ENCODE measurements at regions not wholly inside any gene's neighbourhood (a gene's known extent, or its start where the extent isn't known, plus 50 kb on each side); places are given as distances from the start of the nearest gene placed in this dataset.
"Not testable (repeated sequence)": the region's sequence is repeated elsewhere in the genome, so short reads cannot be mapped to it uniquely, and the experiment has no call there.

DNA sequence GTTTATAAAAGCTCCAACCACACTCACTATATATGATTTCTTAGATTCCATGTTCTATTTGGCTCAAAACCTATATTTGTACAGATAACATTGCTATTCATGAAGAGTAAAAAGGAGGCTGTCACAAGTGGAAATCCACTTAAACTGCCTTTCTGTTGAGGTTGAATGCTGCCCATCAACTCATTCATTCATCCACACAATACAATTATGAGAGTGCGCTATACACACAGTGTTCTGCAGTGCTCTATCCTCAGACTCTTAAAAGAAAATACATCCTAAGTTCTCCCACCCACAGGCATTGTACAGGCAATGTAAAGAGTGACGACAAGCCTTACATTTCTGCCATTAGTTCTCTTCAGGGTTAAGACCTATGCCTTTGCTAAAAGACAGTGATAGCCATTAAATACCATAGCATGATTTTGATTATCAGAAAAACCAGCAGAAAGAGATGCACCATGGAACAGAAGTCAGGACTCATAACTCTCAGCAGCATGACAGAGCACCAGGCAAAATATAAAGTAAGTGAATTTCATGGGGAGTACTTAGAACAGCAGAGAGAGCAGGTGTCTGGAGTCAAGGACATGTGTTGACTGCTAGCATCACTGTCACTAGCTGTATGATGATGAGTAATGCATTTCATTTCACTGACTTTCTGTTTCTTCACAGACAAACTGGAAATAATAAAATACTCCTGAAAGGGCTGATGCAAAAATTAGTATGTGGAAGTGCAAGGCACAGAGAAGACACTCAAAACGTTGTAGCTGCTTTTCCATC lies 218.0 kb downstream of the RBM26 start:
- no peak for DNase-seq

DNA sequence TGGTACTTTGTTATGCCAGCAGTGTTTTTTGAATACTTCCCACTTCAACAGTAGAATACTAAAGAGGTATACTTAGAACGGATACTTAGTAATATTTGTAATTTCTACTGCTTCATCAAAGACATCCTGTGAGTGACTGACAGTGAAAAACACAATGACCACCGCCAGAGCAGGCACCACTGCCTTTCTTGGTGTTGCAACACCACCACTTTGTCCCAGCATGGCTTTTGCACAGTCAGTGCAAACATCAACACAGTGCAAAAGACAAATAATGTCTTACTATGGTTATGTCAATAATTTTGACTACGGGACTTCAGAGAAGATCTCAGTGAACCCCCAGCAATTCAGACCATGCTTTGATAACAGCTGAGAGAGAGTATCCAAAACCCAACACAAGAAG lies 220.5 kb downstream of the RBM26 start:
- DNase-seq, result no peak

DNA sequence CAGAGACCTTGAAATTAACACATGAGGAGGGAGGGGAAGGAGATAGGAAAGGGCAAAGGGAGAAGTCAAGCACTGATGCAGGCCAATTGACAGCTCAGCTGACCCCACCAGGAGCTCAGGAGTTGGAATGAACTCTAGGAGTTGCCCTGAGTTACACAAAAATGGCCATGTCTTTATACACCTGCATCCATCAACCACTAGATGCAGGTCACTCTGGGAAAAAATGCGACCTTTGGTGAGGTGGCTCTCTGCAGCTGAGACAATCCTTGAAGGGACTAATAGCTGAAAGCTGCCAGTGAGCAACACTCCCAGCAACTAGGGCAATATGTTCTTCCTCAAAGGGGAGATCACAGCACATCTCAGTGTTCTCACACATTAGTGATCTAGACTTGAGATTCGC lies 222.8 kb downstream of the RBM26 start:
- DNase-seq, result no peak

DNA sequence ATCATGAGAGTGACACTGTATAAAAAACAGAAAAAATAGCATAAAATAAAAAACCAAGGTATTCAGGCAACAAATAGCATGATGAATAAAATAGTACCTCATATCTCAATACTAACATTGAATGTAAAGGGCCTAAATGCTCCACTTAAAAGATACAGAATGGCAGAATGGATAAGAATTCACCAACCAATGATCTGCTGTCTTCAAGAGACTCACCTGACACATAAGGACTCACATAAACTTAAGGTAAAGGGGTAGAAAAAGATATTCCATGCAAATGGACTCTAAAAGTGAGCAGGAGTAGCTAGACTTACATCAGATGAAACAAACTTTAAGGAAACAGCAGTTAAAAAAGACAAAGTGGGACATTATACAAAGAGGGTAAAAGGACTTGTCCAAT lies 232.4 kb downstream of the RBM26 start:
- not testable (repeated sequence) for DNase-seq

DNA sequence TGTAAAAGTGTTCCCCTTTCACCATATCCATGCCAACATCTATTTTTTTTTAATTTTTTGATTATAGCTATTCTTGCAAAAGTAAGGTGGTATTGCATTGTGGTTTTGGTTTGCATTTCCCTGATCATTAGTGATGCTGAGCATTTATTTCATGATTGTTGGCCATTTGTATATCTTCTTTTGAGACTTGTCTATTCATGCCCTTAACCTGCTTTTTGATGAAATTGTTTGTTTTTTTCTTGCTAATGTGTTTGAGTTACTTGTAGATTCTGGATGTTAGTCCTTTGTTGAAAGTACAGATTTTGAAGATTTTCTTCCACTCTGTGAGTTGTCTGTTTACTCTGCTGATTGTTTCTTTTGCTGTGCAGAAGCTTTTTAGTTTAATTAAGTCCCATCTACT lies 233.1 kb downstream of the RBM26 start:
- DNase-seq, result not testable (repeated sequence)

DNA sequence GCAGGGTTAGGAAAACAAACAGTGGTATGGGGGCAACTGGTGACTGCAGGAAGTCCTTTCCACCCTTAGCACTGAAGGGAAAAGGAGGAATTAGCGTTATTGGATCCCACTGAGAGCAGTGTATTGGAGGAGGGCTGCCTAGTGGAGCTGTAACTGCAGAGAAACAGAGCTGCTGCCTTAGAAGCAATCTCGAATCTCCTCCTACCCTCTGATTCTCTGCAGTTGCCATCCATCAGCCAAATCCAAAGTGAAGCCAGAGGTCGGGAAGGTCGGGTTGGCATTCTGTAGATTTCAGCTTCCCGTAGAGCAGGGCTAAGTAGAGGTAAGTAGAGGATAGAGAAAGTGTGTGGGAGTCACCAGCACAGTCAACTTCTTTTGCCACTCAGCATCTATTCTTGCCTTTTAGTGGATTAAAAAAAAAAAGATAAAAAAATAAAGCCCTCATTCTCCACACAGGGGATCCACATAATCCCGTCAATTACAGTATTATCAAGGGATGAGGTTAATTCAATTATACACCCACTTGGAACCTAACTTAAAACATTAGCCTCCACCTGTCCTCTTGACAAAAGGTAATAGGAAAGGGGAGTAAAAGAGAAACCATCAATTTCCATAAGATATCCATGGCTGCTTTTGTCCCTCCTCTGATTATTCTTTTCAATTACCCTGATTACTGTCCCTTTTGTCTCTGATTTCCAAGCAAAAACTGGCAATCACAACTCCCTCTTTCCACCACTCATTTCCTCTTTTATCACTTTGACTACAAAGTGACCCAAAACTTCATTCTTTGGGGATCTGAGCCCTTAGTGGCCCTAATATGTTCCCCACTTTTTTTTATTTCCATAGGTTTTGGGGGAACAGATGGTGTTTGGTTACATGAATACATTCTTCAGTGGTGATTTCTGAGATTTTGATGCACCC lies 234.7 kb downstream of the RBM26 start:
- no peak for DNase-seq

DNA sequence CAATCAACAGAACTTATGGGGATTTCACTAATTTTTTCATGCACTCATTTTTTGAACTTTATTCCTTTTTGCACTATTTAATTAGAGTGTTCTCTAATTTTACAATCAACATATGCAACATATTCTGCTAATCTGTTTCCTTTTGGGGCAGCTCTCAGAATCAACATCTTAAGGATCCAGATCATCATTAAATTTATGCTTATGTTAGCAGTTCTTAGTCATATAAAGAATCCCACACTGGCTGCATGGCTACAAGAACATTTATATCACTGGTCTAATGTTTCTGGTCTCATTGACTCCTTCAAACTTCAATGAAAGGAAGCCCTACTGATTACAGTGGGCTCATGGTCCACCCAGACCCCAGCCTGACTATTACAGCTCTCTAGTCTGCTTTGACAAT lies 245.2 kb downstream of the RBM26 start:
- no peak for DNase-seq

DNA sequence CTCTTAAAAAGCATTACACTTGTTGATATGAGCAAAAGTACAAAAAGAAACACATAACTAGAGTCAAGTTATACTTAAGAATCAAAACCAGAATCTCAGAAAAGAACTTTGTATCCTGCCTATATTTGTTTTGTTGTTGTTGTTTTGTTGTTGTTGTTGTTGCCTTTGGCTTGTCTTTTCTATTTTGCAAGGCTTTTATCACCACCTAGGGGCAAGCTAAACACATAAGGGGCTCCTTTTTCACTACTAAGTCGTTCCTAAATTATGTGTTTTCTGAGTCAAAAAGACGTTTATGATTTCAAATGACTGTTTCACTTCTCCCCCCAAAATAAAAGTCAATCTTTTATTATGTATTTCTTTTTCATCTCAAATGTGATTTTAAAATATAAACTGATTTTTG lies 250.2 kb downstream of the RBM26 start:
- DNase-seq, result no peak

DNA sequence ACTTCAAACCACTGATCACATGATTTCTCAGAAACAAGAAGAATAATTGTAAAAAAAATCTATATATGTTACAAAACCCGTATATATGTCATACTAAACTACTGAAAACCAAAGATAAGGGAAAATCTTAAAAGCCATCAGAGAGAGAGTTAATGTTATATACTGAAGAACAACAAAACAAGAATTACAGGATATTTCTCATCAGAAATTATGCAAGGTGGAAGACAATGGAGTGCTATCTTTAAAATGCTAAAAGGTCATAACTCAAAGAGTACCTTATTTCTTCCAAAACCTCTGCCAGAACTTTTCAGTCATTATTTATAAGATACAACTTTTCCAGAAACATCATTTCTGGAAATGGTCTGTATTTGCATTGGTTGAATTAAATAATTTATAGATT lies 256.8 kb downstream of the RBM26 start:
- DNase-seq, result no peak

DNA sequence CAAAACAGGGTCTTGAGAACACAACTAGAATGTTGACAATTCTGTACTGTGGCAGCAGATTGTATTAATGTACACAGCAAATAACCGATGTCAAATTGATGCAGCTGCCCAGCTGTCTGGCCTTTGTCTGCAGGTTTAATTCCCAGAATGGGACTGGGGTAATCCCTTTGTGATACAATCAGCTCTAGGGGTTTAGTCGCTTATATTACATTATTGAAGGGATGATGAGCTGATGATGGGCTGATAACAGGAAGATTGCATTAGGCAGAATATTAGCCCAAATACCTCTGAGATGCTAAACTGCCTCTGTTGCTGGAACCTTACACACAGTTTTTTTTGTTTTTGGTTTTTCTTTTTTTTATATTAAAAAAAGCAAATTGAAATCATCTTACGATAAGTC lies 265.0 kb downstream of the RBM26 start:
- DNase-seq, result no peak

DNA sequence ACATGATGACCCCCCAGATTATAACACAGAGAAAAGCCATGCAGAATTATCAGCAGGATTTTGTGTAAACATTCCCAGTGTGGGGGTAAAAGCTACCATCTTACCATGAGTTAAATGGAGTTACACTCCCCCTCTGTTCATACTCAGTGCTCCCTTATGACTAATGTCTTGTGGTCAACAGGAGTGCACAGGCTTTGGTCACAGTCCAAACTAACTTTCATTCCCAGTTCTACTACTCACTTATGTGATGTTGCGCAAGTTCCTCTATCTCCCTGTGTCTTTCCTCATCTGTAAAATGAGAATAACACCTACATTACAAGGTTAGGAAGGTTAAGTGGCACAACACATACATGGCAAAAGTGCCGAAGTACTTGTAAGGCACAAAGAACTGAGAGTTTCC lies 277.9 kb downstream of the RBM26 start:
- DNase-seq, result no peak

DNA sequence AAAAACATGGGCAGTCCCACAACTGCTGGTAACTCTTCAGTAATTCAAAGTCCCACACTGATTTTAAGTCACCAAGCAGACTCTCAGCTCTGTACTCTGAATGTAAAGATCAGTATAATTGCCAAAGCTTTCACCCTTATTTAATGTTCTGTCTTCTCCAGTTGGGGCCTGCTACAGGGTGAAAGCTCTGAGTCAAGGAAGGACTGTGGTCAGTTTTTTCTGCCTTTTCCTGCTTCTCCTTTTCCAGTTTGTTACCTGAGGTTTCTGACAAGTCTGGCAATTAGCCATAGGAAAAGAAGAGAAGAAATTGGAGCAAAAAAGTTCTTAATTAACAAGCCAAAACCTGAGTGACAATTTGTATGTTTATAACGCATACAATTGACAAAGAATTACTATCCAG lies 279.3 kb downstream of the RBM26 start:
- no peak for DNase-seq

DNA sequence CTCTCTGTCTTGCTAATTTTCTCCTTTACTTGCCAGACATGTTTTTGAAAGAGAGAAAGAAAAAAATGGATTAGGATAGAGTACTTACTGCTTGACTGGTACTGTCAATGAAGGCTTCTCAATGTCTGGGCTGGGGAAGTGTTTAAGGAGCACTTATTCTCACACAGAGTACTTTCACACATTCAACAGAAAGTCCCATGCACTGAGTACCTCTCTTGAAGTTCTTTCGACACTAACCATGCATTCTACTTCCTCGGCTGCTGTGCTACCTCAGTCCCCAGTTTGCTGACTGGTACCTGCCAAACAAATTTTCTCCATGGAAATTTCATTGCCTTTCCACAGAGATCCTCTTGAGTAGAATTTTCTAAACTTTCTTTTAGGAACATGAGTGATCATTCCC lies 281.9 kb downstream of the RBM26 start:
- no peak for DNase-seq

DNA sequence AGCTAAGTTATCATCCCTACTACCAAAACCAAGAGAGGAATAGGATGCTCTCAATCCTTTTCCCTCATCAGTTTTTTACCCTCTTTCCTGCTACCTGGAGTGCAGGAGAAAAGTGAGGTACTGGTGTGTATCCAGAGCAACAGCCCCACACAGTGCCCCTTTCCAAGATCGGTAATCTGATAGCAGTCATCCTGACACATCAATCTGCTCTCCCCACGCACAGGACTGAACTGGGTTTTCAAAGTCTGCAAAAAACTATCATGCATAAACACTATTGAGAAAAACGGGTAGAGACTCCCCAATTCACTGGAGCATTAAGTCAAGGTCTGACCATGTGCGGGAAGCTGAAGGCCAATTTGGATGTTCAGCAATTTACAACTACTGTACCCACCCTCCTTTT lies 284.8 kb downstream of the RBM26 start:
- peak; percentile 39 for DNase-seq

DNA sequence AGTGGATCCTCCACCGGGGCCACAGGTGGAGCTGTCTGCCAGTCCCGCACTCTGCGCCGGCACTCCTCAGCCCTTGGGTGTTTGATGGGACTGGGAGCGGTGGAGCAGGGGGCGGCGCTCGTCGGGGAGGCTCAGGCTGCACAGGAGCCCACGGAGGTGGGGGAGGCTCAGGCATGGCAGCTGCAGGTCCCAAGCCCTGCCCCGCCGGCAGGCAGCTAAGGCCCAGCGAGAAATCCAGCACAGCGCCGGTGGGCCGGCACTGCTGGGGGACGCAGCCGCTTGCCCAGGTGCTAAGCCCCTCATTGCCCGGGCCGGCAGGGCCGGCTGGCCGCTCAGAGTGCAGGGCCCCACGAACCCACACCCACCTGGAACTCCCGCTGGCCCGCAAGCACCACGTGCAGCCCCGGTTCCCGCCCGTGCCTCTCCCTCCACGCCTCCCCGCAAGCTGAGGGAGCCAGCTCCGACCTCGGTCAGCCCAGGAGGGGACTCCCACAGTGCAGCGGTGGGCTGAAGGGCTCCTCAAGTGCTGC lies 286.4 kb downstream of the RBM26 start:
- DNase-seq, result no peak

DNA sequence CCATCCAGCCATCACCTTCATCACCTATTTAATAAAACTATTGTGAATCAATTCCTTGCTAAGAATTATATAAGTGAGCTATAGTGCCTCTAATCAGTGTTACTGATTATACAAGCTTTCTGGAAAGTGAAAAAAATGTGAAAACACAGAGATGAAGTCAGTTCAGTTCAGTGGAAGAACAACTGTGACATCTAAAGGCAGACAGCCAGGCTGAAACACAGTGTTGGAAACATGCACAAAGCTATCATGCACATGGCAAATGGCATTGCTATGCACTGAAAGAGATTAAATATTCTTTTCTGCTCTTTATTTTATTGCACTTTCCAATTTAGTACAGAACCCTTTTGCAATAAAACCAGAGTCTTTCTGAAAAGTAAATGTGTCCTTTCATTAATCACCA lies 294.0 kb downstream of the RBM26 start:
- DNase-seq, result no peak

DNA sequence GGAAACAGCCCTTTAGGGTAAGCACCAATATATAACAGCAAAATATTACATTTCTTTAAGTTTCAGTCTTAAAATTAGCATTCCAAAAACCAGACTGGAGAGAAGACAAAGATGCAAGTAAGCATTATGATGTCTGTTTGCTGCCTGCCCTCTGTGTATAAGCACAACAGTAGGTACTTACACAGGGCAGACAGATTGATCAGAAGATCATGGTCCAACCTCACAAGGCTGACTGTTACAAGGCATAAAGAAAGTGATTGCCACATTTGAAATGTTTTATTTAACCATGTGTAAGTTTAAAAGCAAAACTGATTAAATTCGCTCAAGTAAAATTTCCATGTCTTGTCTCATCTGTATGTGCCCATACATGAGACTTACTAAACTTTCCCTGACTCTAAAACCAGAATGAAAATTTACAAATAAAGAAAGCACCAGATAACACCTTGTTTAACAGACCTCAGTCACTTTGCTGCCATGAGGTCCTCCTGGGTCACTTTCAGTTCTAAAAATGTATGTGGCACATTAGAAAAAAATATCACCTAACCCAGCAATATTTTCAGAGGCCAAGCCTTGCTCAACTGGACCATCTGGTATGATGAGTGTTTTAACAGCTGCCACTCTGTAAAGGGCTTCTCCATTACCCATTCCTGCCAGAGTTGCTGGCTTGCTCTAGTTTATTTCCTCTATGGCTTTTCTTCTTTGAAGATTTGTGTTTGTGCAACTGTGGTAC lies 297.0 kb downstream of the RBM26 start:
- DNase-seq, result no peak

DNA sequence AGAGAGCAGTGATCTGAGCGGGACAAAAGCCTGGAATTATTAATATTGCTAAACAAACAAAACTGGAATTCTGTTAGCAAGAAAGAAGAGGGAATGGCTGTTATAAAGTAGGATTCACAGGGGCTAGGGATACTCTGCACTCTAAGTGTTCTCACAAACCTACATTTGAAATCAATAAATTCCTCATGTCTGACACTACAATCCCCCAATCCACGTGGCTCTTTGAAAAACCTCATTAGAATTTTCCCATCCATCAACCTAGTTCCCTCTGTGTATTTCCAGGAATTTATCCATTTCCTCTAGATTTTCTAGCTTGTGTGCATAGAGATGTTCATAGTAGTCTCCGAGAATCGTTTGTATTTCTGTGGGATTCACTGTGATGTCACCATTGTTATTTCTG lies 307.5 kb downstream of the RBM26 start:
- no peak for DNase-seq

DNA sequence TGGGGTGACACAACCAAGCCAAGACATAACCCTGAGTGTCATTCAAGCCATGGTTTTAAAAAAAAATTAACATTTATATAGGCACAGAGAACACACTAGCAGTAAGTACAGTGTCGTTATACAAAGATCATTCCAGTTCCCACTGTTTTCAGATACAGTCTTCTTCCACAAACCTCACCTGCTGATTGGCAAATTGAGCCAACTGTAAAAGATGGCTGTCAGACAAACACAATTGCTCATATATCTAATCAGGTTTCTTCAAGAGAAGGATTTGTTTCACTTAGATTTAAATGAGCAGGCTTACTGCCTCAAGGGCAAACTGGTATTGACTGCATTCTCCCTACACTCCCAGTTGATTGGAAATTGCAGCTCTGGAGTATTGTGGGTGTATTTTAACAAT lies 308.9 kb downstream of the RBM26 start:
- no peak for DNase-seq

DNA sequence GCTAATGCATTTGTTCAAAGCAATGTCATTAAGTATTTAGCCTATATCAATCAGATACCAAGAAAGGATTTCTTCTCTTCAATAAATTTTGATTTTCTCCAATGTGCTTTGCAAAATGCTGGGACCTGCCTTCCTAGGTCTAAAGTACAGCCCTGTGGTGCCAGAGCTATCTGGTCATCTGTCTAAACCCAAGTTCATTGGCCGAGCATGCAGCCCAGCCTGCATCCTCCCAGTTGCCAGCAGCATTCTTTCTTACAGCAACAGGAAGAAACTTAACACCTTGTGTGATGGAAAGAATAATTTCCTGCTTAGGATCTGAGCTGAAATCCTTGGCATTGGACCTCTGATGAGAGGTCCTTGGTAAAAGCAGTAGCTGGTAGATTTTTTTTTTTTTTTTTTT lies 310.0 kb downstream of the RBM26 start:
- no peak for DNase-seq

DNA sequence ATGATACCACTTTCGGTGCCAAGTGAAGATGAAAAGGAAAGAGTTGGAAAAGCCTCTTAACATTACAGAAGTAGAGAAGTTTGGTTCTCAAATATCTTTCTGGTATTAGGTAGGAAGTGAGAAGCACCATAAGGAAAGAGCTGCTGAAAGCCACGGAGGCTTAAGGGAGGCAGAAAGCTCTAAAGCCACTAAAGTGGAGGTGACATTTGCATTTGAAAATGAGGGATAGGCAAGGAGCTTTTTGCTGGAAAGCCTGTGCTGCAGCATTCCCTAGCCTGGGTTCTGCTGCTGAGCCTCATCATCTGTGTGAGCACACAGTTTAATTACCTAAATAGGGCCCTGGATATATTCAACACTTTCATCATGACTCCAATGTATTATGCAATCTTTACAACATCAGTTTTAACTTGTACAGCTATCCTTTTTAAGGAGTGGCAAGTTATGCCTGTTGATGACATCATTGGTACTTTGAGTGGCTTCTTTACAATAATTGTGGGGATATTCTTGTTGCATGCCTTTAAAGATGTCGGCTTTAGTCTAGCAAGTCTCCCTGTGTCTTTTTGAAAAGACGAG lies 315.4 kb downstream of the RBM26 start:
- no peak for DNase-seq

DNA sequence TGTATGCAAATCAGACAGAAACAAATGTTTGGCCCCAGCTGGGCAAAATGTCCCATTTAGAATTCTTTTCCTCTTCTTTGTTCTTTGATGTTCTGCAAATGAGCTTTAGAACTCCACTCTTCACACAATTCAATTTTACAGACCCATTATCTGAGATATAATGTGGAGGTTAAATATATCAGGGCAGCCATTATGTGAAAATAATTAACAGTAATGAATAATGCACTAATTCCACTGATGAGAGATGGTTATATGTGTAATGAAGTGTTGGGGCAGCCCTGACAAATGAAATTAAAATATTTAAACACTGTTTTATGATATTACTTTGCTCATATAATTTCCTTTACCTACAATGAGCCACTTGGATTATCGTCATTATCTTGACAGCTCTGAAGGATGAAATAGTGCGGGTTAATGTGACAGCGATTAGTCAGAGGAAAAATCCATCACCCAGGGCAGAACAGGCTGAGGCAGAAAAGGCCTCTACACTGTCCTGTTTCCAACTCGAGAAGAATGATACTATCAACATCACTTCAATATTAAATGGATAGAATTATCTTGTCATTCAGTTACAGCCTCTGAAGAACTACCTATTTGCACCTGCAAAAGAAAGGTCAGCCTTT lies 321.1 kb downstream of the RBM26 start:
- no peak for DNase-seq

Measured in renal pelvis (tissue), 1 donor.